ENCODE measurements at regions not wholly inside any gene's neighbourhood (a gene's known extent, or its start where the extent isn't known, plus 50 kb on each side); places are given as distances from the start of the nearest gene placed in this dataset.

GRCh38 chr12:41709463-41710285 is 435.0 kb downstream of the GXYLT1 start:
- Histone ChIP-seq H3K27me3 (no peaks in the 10 kb centered on the region), H3K4me3 (ENCODE audit: low read depth, low read length) (no peak overlapping the region), H3K4me1 (no peaks in the 10 kb centered on the region), H3K9me3 (no peaks in the 10 kb centered on the region; the same call in 1 of the 2 replicates), H3K36me3 (no peaks in the 10 kb centered on the region)
- no peak for DNase-seq
- TF ChIP-seq CTCF (IDR thresholded peaks at IDR 0.05; ENCODE audit: low read depth, low read length): no peak

- Histone ChIP-seq H3K4me1 (no peaks in the 10 kb centered on the region), H3K36me3 (no peaks in the 10 kb centered on the region), H3K27me3 (no peaks in the 10 kb centered on the region), H3K4me3 (ENCODE audit: low read depth, low read length) (no peak overlapping the region), H3K9me3 (no peaks in the 10 kb centered on the region; the same call in 1 of the 2 replicates)
- TF ChIP-seq CTCF (IDR thresholded peaks at IDR 0.05; ENCODE audit: low read depth, low read length): no peak
- DNase-seq: no peak
Observed at GRCh38 chr12:41709012-41709411, 435.7 kb downstream of the GXYLT1 start.

GRCh38 chr12:41706376-41706775 is 438.3 kb downstream of the GXYLT1 start:
- H3K9me3 ChIP-seq: no peaks in the 10 kb centered on the region; the same call in 1 of the 2 replicates
- no peaks in the 10 kb centered on the region for H3K27me3 ChIP-seq
- no peak overlapping the region for H3K4me3 ChIP-seq (ENCODE audit: low read depth, low read length)
- DNase-seq: no peak
- H3K36me3 ChIP-seq: no peaks in the 10 kb centered on the region
- TF ChIP-seq CTCF (IDR thresholded peaks at IDR 0.05; ENCODE audit: low read depth, low read length): no peak
- H3K4me1 ChIP-seq: no peaks in the 10 kb centered on the region

- H3K27me3 ChIP-seq: no peaks in the 10 kb centered on the region
- H3K9me3 ChIP-seq: no peaks in the 10 kb centered on the region
- no peak for TF ChIP-seq CTCF (IDR thresholded peaks at IDR 0.05; ENCODE audit: low read depth, low read length)
- H3K4me3 ChIP-seq (ENCODE audit: low read depth, low read length): no peak overlapping the region
- H3K4me1 ChIP-seq: no peaks in the 10 kb centered on the region
- no peak for DNase-seq
- H3K36me3 ChIP-seq: no peaks in the 10 kb centered on the region
Observed at GRCh38 chr12:41701943-41702601, 442.6 kb downstream of the GXYLT1 start.

- Histone ChIP-seq H3K4me1 (no peaks in the 10 kb centered on the region), H3K36me3 (no peaks in the 10 kb centered on the region), H3K4me3 (ENCODE audit: low read depth, low read length) (no peak overlapping the region), H3K9me3 (no peaks in the 10 kb centered on the region), H3K27me3 (no peaks in the 10 kb centered on the region)
- DNase-seq: no peak
- no peak for TF ChIP-seq CTCF (IDR thresholded peaks at IDR 0.05; ENCODE audit: low read depth, low read length)
Observed at GRCh38 chr12:41700940-41701339, 443.7 kb downstream of the GXYLT1 start.

GRCh38 chr12:41699658-41700057 is 445.0 kb downstream of the GXYLT1 start:
- Histone ChIP-seq H3K9me3 (no peaks in the 10 kb centered on the region), H3K27me3 (no peaks in the 10 kb centered on the region), H3K36me3 (no peaks in the 10 kb centered on the region), H3K4me1 (no peaks in the 10 kb centered on the region), H3K4me3 (ENCODE audit: low read depth, low read length) (no peak overlapping the region)
- no peak for DNase-seq
- TF ChIP-seq CTCF (IDR thresholded peaks at IDR 0.05; ENCODE audit: low read depth, low read length): no peak

All from BE2C (cell line).